ENCODE measurements at regions not wholly inside any gene's neighbourhood (a gene's known extent, or its start where the extent isn't known, plus 50 kb on each side); places are given as distances from the start of the nearest gene placed in this dataset.

- no peaks in the 10 kb centered on the region for H3K27me3 ChIP-seq (replicated peaks in 2 of 5; ENCODE audit: control insufficient read depth in 4 of 5, insufficient read depth in 5 of 5, low read length in 4 of 5)
- DNase-seq: no peak
- no peak overlapping the region for H3K27ac ChIP-seq (ENCODE audit: insufficient read depth in 1 of 2, low read depth in 1 of 2, low read length in 2 of 2, poor library complexity in 1 of 2, severe bottlenecking in 2 of 2)
- 79% methylated on average over 1 of the region's 2 CpGs for WGBS (ENCODE audit: insufficient coverage)
- no peak overlapping the region for H3K4me3 ChIP-seq (ENCODE audit: control insufficient read depth in 1 of 7, extremely low read depth in 1 of 7, insufficient read depth in 4 of 7, low read depth in 2 of 7, low read length in 6 of 7)
- H3K4me1 ChIP-seq (ENCODE audit: control extremely low read depth in 1 of 4, control insufficient read depth in 4 of 4, insufficient read depth in 4 of 4, low read length in 3 of 4): no peaks in the 10 kb centered on the region
- POLR2A ChIA-PET: no interaction called here
- CTCF ChIA-PET: no interaction called here
- no peaks in the 10 kb centered on the region for H3K9me3 ChIP-seq (ENCODE audit: control extremely low read depth in 1 of 5, control insufficient read depth in 4 of 5, insufficient read depth in 2 of 5, low read depth in 1 of 5, low read length in 4 of 5)
- H3K36me3 ChIP-seq (ENCODE audit: control insufficient read depth in 4 of 4, insufficient read depth in 4 of 4, low read length in 3 of 4): no peaks in the 10 kb centered on the region
Observed at GRCh38 chr2:149885946-149886345, 298.4 kb upstream of the MMADHC start.

- no peak for DNase-seq
- 94% methylated on average over 2 of the region's 2 CpGs for WGBS (ENCODE audit: insufficient coverage)
- H3K36me3 ChIP-seq (ENCODE audit: control insufficient read depth in 4 of 4, insufficient read depth in 4 of 4, low read length in 3 of 4): no peaks in the 10 kb centered on the region
- no peaks in the 10 kb centered on the region for H3K9me3 ChIP-seq (ENCODE audit: control extremely low read depth in 1 of 5, control insufficient read depth in 4 of 5, insufficient read depth in 2 of 5, low read depth in 1 of 5, low read length in 4 of 5)
- no peaks in the 10 kb centered on the region for H3K4me1 ChIP-seq (ENCODE audit: control extremely low read depth in 1 of 4, control insufficient read depth in 4 of 4, insufficient read depth in 4 of 4, low read length in 3 of 4)
- no peak overlapping the region for H3K27ac ChIP-seq (ENCODE audit: insufficient read depth in 1 of 2, low read depth in 1 of 2, low read length in 2 of 2, poor library complexity in 1 of 2, severe bottlenecking in 2 of 2)
- no peaks in the 10 kb centered on the region for H3K27me3 ChIP-seq (replicated peaks in 2 of 5; ENCODE audit: control insufficient read depth in 4 of 5, insufficient read depth in 5 of 5, low read length in 4 of 5)
- ChIA-PET CTCF (no interaction called here), POLR2A (no interaction called here)
- no peak overlapping the region for H3K4me3 ChIP-seq (ENCODE audit: control insufficient read depth in 1 of 7, extremely low read depth in 1 of 7, insufficient read depth in 4 of 7, low read depth in 2 of 7, low read length in 6 of 7)
Observed at GRCh38 chr2:149885468-149885867, 297.9 kb upstream of the MMADHC start.

GRCh38 chr2:149884871-149885270 is 297.3 kb upstream of the MMADHC start:
- no peak for DNase-seq
- POLR2A ChIA-PET: no interaction called here
- Histone ChIP-seq H3K4me1 (ENCODE audit: control extremely low read depth in 1 of 4, control insufficient read depth in 4 of 4, insufficient read depth in 4 of 4, low read length in 3 of 4) (no peaks in the 10 kb centered on the region), H3K9me3 (ENCODE audit: control extremely low read depth in 1 of 5, control insufficient read depth in 4 of 5, insufficient read depth in 2 of 5, low read depth in 1 of 5, low read length in 4 of 5) (no peaks in the 10 kb centered on the region), H3K27me3 (replicated peaks in 2 of 5; ENCODE audit: control insufficient read depth in 4 of 5, insufficient read depth in 5 of 5, low read length in 4 of 5) (no peaks in the 10 kb centered on the region), H3K4me3 (ENCODE audit: control insufficient read depth in 1 of 7, extremely low read depth in 1 of 7, insufficient read depth in 4 of 7, low read depth in 2 of 7, low read length in 6 of 7) (no peak overlapping the region), H3K36me3 (ENCODE audit: control insufficient read depth in 4 of 4, insufficient read depth in 4 of 4, low read length in 3 of 4) (no peaks in the 10 kb centered on the region), H3K27ac (ENCODE audit: insufficient read depth in 1 of 2, low read depth in 1 of 2, low read length in 2 of 2, poor library complexity in 1 of 2, severe bottlenecking in 2 of 2) (no peak overlapping the region)
- CTCF ChIA-PET: no interaction called here

GRCh38 chr2:149877913-149878312 is 290.3 kb upstream of the MMADHC start:
- Histone ChIP-seq H3K36me3 (ENCODE audit: control insufficient read depth in 4 of 4, insufficient read depth in 4 of 4, low read length in 3 of 4) (no peaks in the 10 kb centered on the region), H3K9me3 (ENCODE audit: control extremely low read depth in 1 of 5, control insufficient read depth in 4 of 5, insufficient read depth in 2 of 5, low read depth in 1 of 5, low read length in 4 of 5) (no peaks in the 10 kb centered on the region), H3K27ac (ENCODE audit: insufficient read depth in 1 of 2, low read depth in 1 of 2, low read length in 2 of 2, poor library complexity in 1 of 2, severe bottlenecking in 2 of 2) (no peak overlapping the region), H3K4me1 (ENCODE audit: control extremely low read depth in 1 of 4, control insufficient read depth in 4 of 4, insufficient read depth in 4 of 4, low read length in 3 of 4) (no peaks in the 10 kb centered on the region), H3K4me3 (ENCODE audit: control insufficient read depth in 1 of 7, extremely low read depth in 1 of 7, insufficient read depth in 4 of 7, low read depth in 2 of 7, low read length in 6 of 7) (no peak overlapping the region), H3K27me3 (replicated peaks in 2 of 5; ENCODE audit: control insufficient read depth in 4 of 5, insufficient read depth in 5 of 5, low read length in 4 of 5) (no peaks in the 10 kb centered on the region)
- ChIA-PET CTCF (no interaction called here), POLR2A (no interaction called here)
- DNase-seq: no peak
- WGBS (ENCODE audit: insufficient coverage): no CpG with 5 or more reads among the region's 1 CpG

GRCh38 chr2:149877074-149877473 is 289.5 kb upstream of the MMADHC start:
- Histone ChIP-seq H3K27me3 (replicated peaks in 2 of 5; ENCODE audit: control insufficient read depth in 4 of 5, insufficient read depth in 5 of 5, low read length in 4 of 5) (no peaks in the 10 kb centered on the region), H3K27ac (ENCODE audit: insufficient read depth in 1 of 2, low read depth in 1 of 2, low read length in 2 of 2, poor library complexity in 1 of 2, severe bottlenecking in 2 of 2) (no peak overlapping the region), H3K9me3 (ENCODE audit: control extremely low read depth in 1 of 5, control insufficient read depth in 4 of 5, insufficient read depth in 2 of 5, low read depth in 1 of 5, low read length in 4 of 5) (no peaks in the 10 kb centered on the region), H3K4me1 (ENCODE audit: control extremely low read depth in 1 of 4, control insufficient read depth in 4 of 4, insufficient read depth in 4 of 4, low read length in 3 of 4) (no peaks in the 10 kb centered on the region), H3K36me3 (ENCODE audit: control insufficient read depth in 4 of 4, insufficient read depth in 4 of 4, low read length in 3 of 4) (no peaks in the 10 kb centered on the region), H3K4me3 (ENCODE audit: control insufficient read depth in 1 of 7, extremely low read depth in 1 of 7, insufficient read depth in 4 of 7, low read depth in 2 of 7, low read length in 6 of 7) (no peak overlapping the region)
- ChIA-PET POLR2A (no interaction called here), CTCF (no interaction called here)
- DNase-seq: no peak
- no CpG with 5 or more reads among the region's 3 CpGs for WGBS (ENCODE audit: insufficient coverage)

GRCh38 chr2:149873936-149874335 is 286.4 kb upstream of the MMADHC start:
- H3K27ac ChIP-seq (ENCODE audit: insufficient read depth in 1 of 2, low read depth in 1 of 2, low read length in 2 of 2, poor library complexity in 1 of 2, severe bottlenecking in 2 of 2): no peak overlapping the region
- 100% methylated on average over 1 of the region's 1 CpG for WGBS (ENCODE audit: insufficient coverage)
- no peaks in the 10 kb centered on the region for H3K9me3 ChIP-seq (ENCODE audit: control extremely low read depth in 1 of 5, control insufficient read depth in 4 of 5, insufficient read depth in 2 of 5, low read depth in 1 of 5, low read length in 4 of 5)
- POLR2A ChIA-PET: no interaction called here
- CTCF ChIA-PET: interaction anchor here (0.6 kb wide), 1 partner anchor 33 kb away, joined by 3 read pairs; no protein-coding TSS in a partner anchor
- no peak overlapping the region for H3K4me3 ChIP-seq (ENCODE audit: control insufficient read depth in 1 of 7, extremely low read depth in 1 of 7, insufficient read depth in 4 of 7, low read depth in 2 of 7, low read length in 6 of 7)
- no peaks in the 10 kb centered on the region for H3K27me3 ChIP-seq (replicated peaks in 2 of 5; ENCODE audit: control insufficient read depth in 4 of 5, insufficient read depth in 5 of 5, low read length in 4 of 5)
- DNase-seq: no peak
- H3K4me1 ChIP-seq (ENCODE audit: control extremely low read depth in 1 of 4, control insufficient read depth in 4 of 4, insufficient read depth in 4 of 4, low read length in 3 of 4): no peaks in the 10 kb centered on the region
- no peaks in the 10 kb centered on the region for H3K36me3 ChIP-seq (ENCODE audit: control insufficient read depth in 4 of 4, insufficient read depth in 4 of 4, low read length in 3 of 4)

- H3K4me1 ChIP-seq (ENCODE audit: control extremely low read depth in 1 of 4, control insufficient read depth in 4 of 4, insufficient read depth in 4 of 4, low read length in 3 of 4): no peaks in the 10 kb centered on the region
- no peak overlapping the region for H3K4me3 ChIP-seq (ENCODE audit: control insufficient read depth in 1 of 7, extremely low read depth in 1 of 7, insufficient read depth in 4 of 7, low read depth in 2 of 7, low read length in 6 of 7)
- H3K27ac ChIP-seq (ENCODE audit: insufficient read depth in 1 of 2, low read depth in 1 of 2, low read length in 2 of 2, poor library complexity in 1 of 2, severe bottlenecking in 2 of 2): no peak overlapping the region
- WGBS (ENCODE audit: insufficient coverage): no CpG with 5 or more reads among the region's 2 CpGs
- H3K36me3 ChIP-seq (ENCODE audit: control insufficient read depth in 4 of 4, insufficient read depth in 4 of 4, low read length in 3 of 4): no peaks in the 10 kb centered on the region
- ChIA-PET POLR2A (no interaction called here), CTCF (no interaction called here)
- DNase-seq: no peak
- H3K27me3 ChIP-seq (replicated peaks in 2 of 5; ENCODE audit: control insufficient read depth in 4 of 5, insufficient read depth in 5 of 5, low read length in 4 of 5): no peaks in the 10 kb centered on the region
- H3K9me3 ChIP-seq (ENCODE audit: control extremely low read depth in 1 of 5, control insufficient read depth in 4 of 5, insufficient read depth in 2 of 5, low read depth in 1 of 5, low read length in 4 of 5): no peaks in the 10 kb centered on the region
Observed at GRCh38 chr2:149872638-149873150, 285.1 kb upstream of the MMADHC start.

All from common myeloid progenitor, CD34-positive (primary cell).